Fibroblast of mammary gland (primary cell): ENCODE measurements at regions not wholly inside any gene's neighbourhood (a gene's known extent, or its start where the extent isn't known, plus 50 kb on each side); places are given as distances from the start of the nearest gene placed in this dataset.
"Not testable (repeated sequence)": the region's sequence is repeated elsewhere in the genome, so short reads cannot be mapped to it uniquely, and the experiment has no call there.

Experiments used
- DNase-seq: peaks from one replicate; pipeline ENCODE4 v3.0.0-alpha.2; 2010; ENCODE audit warnings: low read depth
- H3K4me3 ChIP-seq: 2 replicates; pipeline ENCODE4 v1.5.1; 2011; ENCODE audit warnings: low read depth, mild to moderate bottlenecking, low read length, moderate library complexity; ENCODE audit not compliant: control insufficient read depth
- TF ChIP-seq, protein P1 (sequence below): conservative IDR thresholded peaks from 2 replicates; pipeline ENCODE4 v1.5.1; 2011; ENCODE audit warnings: low read depth, low read length, inconsistent platforms; ENCODE audit not compliant: control insufficient read depth, insufficient read depth

DNA sequence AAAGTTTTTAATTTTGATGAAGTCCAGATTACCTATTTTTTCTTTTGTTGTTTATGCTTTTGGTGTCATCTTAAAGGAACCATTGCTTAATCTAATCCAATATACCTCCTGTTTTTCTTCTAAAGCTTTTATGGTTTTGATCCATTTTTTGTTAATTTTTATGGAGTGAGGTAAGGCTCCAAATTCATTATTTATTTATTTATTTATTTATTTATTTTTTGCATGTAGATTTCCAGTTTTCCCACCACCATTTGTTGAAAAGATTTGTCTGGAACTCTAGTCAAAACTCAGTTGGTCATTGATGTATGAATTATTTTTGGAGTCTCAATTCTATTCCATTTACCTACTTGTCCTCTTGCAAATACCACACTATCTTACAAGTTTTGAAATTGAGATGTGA is 99.4 kb upstream of the RBMS1 start:
- TF ChIP-seq, protein P1, sequence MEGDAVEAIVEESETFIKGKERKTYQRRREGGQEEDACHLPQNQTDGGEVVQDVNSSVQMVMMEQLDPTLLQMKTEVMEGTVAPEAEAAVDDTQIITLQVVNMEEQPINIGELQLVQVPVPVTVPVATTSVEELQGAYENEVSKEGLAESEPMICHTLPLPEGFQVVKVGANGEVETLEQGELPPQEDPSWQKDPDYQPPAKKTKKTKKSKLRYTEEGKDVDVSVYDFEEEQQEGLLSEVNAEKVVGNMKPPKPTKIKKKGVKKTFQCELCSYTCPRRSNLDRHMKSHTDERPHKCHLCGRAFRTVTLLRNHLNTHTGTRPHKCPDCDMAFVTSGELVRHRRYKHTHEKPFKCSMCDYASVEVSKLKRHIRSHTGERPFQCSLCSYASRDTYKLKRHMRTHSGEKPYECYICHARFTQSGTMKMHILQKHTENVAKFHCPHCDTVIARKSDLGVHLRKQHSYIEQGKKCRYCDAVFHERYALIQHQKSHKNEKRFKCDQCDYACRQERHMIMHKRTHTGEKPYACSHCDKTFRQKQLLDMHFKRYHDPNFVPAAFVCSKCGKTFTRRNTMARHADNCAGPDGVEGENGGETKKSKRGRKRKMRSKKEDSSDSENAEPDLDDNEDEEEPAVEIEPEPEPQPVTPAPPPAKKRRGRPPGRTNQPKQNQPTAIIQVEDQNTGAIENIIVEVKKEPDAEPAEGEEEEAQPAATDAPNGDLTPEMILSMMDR, result no peak
- no peak overlapping the region for H3K4me3 ChIP-seq
- no peak for DNase-seq

DNA sequence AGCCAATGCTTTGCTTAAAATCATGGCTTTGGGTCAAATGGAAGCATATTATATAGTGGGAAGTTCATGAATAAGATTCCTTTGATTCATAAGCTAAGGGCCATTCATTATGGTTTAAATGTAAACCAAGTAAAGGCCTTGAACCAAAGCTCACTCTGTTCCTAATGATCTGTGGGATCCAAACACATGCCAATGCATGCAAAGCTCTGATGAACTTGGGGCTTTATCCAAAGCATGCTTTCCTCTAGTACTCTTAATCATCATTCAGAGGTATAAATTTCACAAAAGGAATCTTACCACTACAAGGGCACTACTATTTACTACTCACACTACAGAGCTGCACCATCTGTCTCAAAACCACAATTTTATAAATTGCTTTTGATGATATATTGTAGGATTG is 102.8 kb upstream of the RBMS1 start:
- no peak for DNase-seq
- no peak overlapping the region for H3K4me3 ChIP-seq
- TF ChIP-seq, protein P1, result no peak

DNA sequence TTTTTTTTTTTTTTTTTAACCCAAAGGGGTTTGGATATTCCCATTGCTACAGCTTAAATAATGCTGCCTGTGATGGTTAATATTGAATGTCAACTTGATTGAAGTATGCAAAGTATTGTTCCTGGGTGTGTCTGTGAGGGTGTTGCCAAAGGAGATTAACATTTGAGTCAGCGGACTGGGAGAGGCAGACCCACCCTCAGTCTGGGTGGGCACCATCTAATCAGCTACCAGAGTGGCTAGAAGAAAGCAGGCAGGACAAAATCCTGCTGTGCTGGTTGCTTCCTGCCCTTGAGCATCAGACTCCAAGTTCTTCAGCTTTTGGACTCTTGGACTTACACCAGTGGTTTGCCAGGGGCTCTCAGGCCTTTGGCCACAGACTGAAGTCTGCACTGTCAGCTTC is 106.8 kb upstream of the RBMS1 start:
- not testable (repeated sequence) for H3K4me3 ChIP-seq, DNase-seq

- DNase-seq, result no peak
These were observed 108.5 kb upstream of the RBMS1 start for GRCh38 chr2:160602073-160602472.

DNA sequence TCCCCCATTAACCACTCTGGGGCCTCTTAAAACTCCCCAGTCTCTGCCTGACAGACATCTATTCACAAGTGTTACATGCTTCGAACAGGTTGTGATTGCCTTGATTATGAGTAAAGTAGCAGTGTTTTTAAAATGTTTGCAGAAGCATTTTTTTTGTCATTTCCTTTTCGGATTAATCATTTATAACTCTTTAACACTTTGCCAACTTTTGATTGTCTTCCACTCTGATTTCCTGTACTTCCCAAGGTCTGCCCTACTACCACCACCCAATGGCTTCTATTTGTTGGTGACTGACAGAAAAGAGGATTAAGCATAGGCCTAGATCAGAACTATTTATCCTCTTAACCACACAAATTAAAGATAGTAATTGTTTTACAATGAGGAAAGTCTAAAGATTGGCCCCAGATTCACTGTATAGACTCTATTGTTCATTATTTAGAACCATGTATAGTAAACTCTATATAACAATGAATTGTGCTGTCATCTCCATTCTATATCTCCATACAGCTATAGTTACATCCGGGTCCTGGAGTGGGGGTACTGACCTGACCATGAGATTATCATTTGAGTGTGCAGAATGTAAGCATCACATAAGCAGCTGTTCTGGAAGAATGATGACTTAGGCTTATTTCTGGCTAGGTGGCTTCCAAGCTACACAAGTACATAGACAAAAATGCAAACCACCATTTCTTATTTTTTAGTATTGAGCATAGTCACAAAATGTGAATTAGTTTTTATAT is 110.3 kb upstream of the RBMS1 start:
- DNase-seq, result no peak
- TF ChIP-seq, protein P1, result no peak
- no peak overlapping the region for H3K4me3 ChIP-seq

More at GRCh38 chr2:160602073-160602472, 108.5 kb upstream of the RBMS1 start:
- TF ChIP-seq, protein P1, result no peak
- H3K4me3 ChIP-seq, result no peak overlapping the region

- TF ChIP-seq, protein P1, result no peak
- H3K4me3 ChIP-seq, result no peak overlapping the region
- DNase-seq, result no peak
These were observed 112.7 kb upstream of the RBMS1 start for GRCh38 chr2:160606341-160606740.

GRCh38 chr2:160608599-160608998 is 115.0 kb upstream of the RBMS1 start:
- DNase-seq, result no peak
- H3K4me3 ChIP-seq, result no peak overlapping the region
- TF ChIP-seq, protein P1, result no peak
